Retinal pigment epithelial cell (primary cell): ENCODE measurements at regions not wholly inside any gene's neighbourhood (a gene's known extent, or its start where the extent isn't known, plus 50 kb on each side); places are given as distances from the start of the nearest gene placed in this dataset.

ENCODE experiments used
- DNase-seq: peaks from one replicate; pipeline ENCODE4 v3.0.0-alpha.2; 2010; ENCODE audit warnings: low read depth
- H3K4me3 ChIP-seq: 2 replicates; pipeline ENCODE4 v1.5.1; 2011; ENCODE audit warnings: mild to moderate bottlenecking, low read length, control low read depth, moderate library complexity
- CTCF ChIP-seq: conservative IDR thresholded peaks from 2 replicates; pipeline ENCODE4 v1.5.1; 2011; ENCODE audit warnings: low read depth, low read length, control low read depth, inconsistent platforms

GRCh38 chr21:16788584-16788983 is 724.3 kb upstream of the CXADR start:
- no peak overlapping the region for H3K4me3 ChIP-seq
- TF ChIP-seq CTCF = no peak
- no peak for DNase-seq

DNA sequence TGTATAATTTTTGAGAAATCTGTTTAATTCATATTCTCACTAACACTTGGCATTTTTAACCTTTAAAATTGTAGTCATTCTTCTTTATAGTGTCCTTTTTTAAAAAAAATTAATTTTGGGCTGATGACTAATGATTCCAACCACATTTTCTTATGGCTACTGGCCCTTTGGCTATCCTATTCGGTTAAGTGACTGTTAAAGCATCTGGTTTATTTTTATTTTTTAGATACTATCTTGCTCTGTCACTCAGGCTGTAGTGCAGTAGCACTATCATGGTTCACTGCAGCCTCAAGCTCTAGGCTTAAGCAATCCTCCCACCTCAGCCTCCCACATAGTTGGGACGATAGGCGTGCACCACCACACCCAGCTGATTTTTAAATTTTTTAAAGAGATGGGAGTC is 723.2 kb upstream of the CXADR start:
- DNase-seq = no peak
- no peak overlapping the region for H3K4me3 ChIP-seq
- no peak for TF ChIP-seq CTCF

DNA sequence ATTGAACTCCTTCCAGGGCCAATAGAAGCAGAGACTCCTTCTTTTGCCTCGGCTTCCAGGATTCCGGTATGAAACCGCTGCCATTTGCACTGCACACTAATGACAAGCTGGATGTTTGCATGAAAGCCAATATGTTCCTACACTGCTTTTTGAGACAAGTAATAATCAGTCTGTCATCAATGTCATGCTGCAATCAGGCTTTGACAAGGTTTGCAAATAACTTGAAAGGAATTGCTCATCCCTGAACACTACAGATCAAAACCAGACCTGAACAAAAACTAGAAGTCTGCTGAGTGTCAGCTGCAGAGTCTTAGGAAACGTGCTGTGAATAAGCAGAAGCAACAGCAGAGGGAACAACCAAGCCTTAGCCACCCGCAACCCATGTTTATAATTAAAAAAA is 720.7 kb upstream of the CXADR start:
- no peak for TF ChIP-seq CTCF
- no peak for DNase-seq
- no peak overlapping the region for H3K4me3 ChIP-seq

DNA sequence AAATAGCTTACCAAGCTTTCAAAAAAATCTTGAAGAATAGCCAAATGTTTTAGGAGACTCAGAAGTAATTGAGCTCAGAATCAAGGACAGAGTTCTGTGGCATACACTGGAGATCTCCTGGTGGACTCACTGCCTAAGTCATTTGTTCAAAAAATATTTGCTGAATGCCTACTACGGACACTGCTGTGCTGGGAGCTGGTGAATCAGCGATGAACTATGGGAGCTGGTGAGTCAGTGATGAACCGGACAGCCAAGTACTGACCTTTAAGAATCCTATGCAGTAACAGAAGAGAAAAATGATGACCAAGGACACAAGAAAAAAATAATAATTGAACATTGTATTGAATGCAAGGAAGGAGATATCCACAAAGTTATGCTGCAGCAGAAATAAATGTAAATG is 717.9 kb upstream of the CXADR start:
- no peak for TF ChIP-seq CTCF
- no peak overlapping the region for H3K4me3 ChIP-seq
- peak; percentile 42 for DNase-seq

DNA sequence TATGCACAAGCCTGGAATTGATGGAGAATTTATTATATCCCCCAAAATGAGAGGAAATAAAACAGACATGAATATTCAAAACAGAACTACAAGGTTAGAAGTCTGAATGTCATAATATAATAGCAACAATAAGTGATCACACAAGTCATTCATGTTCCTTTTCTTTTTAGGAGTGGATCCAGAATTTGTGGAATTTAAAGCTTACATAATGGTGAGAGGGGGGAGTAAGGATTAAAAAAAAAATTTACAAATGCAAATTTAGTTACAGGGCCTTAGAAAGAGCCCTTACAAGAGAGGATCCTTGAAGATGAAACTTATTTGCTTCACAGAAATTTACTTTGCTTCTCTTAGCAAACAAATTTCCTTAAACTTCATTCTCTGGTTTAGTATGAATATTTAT is 716.1 kb upstream of the CXADR start:
- TF ChIP-seq CTCF = no peak
- DNase-seq = no peak
- no peak overlapping the region for H3K4me3 ChIP-seq

GRCh38 chr21:16797540-16797939 is 715.3 kb upstream of the CXADR start:
- no peak for TF ChIP-seq CTCF
- no peak for DNase-seq
- no peak overlapping the region for H3K4me3 ChIP-seq

GRCh38 chr21:16797966-16798365 is 714.9 kb upstream of the CXADR start:
- no peak for TF ChIP-seq CTCF
- no peak for DNase-seq

More at GRCh38 chr21:16797966-16798365, 714.9 kb upstream of the CXADR start:
- no peak overlapping the region for H3K4me3 ChIP-seq
